ENCODE measurements at regions not wholly inside any gene's neighbourhood (a gene's known extent, or its start where the extent isn't known, plus 50 kb on each side); places are given as distances from the start of the nearest gene placed in this dataset.

DNA sequence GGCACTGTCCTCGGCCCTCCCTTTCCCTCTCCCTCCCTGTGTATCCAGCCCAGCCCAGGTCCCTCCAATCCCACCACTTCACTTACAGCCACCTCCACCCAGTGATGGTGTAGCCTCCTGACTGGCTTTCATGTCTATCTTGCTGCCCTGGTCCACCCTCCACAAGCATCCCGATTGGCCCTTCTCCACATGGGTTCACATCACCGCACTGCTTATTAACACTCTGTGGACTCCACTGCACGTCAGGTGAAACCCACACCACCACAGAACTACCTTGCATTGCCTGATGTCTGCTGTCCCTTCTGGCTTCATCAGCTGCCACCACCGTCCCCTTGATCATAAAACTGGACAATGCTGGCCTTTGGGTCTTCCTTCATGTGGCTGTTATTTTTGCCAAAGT is 220.4 kb upstream of the ARID1B start:
- Histone ChIP-seq H2AFZ (replicated peaks; ENCODE audit: low read length, poor library complexity) (no peak overlapping the region), H3K4me2 (ENCODE audit: low read depth, low read length) (no peak overlapping the region), H2BK5ac (ENCODE audit: low read depth, low read length, poor library complexity, severe bottlenecking) (no peak overlapping the region), H2AK9ac (replicated peaks; ENCODE audit: low read depth, low read length, poor library complexity) (no peak overlapping the region), H3K27me3 (ENCODE audit: control insufficient read depth, insufficient read depth, low read length) (peaks cover 11% of the 10 kb centered on the region), H3K4me1 (ENCODE audit: control insufficient read depth, insufficient read depth, low read length) (no peaks in the 10 kb centered on the region), H4K91ac (ENCODE audit: insufficient read depth, low read depth, low read length) (no peak overlapping the region), H2AK5ac (ENCODE audit: low read depth, low read length) (no peak overlapping the region), H3K56ac (ENCODE audit: extremely low read depth, insufficient read depth, low read length) (no peak overlapping the region), H2BK20ac (ENCODE audit: low read depth, low read length) (no peak overlapping the region), H3K18ac (ENCODE audit: low read depth, low read length) (no peak overlapping the region), H3K36me3 (ENCODE audit: control insufficient read depth, insufficient read depth, low read length) (no peaks in the 10 kb centered on the region), H3K9ac (ENCODE audit: low read depth, low read length) (no peak overlapping the region), H3K9me3 (ENCODE audit: control insufficient read depth, insufficient read depth, low read length) (peaks cover 5% of the 10 kb centered on the region; the same call in 1 of the 2 replicates), H2BK15ac (ENCODE audit: low read depth, low read length) (no peak overlapping the region), H3K14ac (replicated peaks; ENCODE audit: low read depth, low read length) (no peak overlapping the region), H3K4ac (ENCODE audit: low read depth, low read length) (no peak overlapping the region), H3K9me1 (ENCODE audit: insufficient read depth, low read length) (no peaks in the 10 kb centered on the region), H2BK120ac (ENCODE audit: low read depth, low read length) (no peak overlapping the region), H3K79me1 (ENCODE audit: low read depth in 1 of 2, low read length in 2 of 2) (no peaks in the 10 kb centered on the region), H3K23ac (ENCODE audit: low read depth, low read length) (no peak overlapping the region), H4K20me1 (ENCODE audit: insufficient read depth, low read length) (no peaks in the 10 kb centered on the region), H4K8ac (ENCODE audit: low read depth in 2 of 2, low read length in 2 of 2) (no peak overlapping the region), H4K5ac (ENCODE audit: low read depth, low read length) (no peak overlapping the region), H3K27ac (ENCODE audit: insufficient read depth, low read length) (no peak overlapping the region), H3K4me3 (ENCODE audit: insufficient read depth, low read depth, low read length) (no peak overlapping the region)
- TF ChIP-seq RFX5 (IDR thresholded peaks at IDR 0.05; ENCODE audit: low read depth, low read length) (no peak), RAD21 (IDR thresholded peaks at IDR 0.05; ENCODE audit: low read length) (no peak), SMC3 (IDR thresholded peaks at IDR 0.05; ENCODE audit: low read depth, low read length) (no peak), RCOR1 (IDR thresholded peaks at IDR 0.05; ENCODE audit: insufficient replicate concordance, low read length) (no peak), MAZ (IDR thresholded peaks at IDR 0.05; ENCODE audit: borderline replicate concordance, low read depth, low read length) (no peak), MXI1 (IDR thresholded peaks at IDR 0.05; ENCODE audit: borderline replicate concordance, low read depth, low read length) (no peak), CHD1 (IDR thresholded peaks at IDR 0.05; ENCODE audit: low read depth, low read length) (no peak), CEBPB (IDR thresholded peaks at IDR 0.05; ENCODE audit: low read depth, low read length) (no peak), BHLHE40 (IDR thresholded peaks at IDR 0.05; ENCODE audit: low read depth, low read length) (no peak)
- TF ChIP-seq, protein P1, sequence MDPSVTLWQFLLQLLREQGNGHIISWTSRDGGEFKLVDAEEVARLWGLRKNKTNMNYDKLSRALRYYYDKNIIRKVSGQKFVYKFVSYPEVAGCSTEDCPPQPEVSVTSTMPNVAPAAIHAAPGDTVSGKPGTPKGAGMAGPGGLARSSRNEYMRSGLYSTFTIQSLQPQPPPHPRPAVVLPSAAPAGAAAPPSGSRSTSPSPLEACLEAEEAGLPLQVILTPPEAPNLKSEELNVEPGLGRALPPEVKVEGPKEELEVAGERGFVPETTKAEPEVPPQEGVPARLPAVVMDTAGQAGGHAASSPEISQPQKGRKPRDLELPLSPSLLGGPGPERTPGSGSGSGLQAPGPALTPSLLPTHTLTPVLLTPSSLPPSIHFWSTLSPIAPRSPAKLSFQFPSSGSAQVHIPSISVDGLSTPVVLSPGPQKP (IDR thresholded peaks at IDR 0.05; ENCODE audit: borderline replicate concordance, low read depth, low read length) = no peak
- TF ChIP-seq, protein P2, sequence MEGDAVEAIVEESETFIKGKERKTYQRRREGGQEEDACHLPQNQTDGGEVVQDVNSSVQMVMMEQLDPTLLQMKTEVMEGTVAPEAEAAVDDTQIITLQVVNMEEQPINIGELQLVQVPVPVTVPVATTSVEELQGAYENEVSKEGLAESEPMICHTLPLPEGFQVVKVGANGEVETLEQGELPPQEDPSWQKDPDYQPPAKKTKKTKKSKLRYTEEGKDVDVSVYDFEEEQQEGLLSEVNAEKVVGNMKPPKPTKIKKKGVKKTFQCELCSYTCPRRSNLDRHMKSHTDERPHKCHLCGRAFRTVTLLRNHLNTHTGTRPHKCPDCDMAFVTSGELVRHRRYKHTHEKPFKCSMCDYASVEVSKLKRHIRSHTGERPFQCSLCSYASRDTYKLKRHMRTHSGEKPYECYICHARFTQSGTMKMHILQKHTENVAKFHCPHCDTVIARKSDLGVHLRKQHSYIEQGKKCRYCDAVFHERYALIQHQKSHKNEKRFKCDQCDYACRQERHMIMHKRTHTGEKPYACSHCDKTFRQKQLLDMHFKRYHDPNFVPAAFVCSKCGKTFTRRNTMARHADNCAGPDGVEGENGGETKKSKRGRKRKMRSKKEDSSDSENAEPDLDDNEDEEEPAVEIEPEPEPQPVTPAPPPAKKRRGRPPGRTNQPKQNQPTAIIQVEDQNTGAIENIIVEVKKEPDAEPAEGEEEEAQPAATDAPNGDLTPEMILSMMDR (conservative IDR thresholded peaks at IDR 0.05; ENCODE audit: low read depth, low read length) = no peak
- WGBS, 2 experiments (ENCODE audit: extremely low coverage in 2 of 2, insufficient read length in 1 of 2) = 62% methylated on average over 5 of the region's 5 CpGs; no CpG with 5 or more reads in 1 of the 2 experiments
- ATAC-seq (ENCODE audit: low read depth) = no peak
- in situ Hi-C loops (cut with MboI; ENCODE audit: low sequenced_read_pairs) (loop anchor here (25.0 kb wide), 2 partner anchors 205 to 1220 kb away; no protein-coding TSS in a partner anchor), intact Hi-C loops (cut with micrococcal nuclease) (no loop called here), dilution Hi-C loops (cut with HindIII; ENCODE audit: low sequenced_read_pairs, unreplicated experiment) (no loop called here)
- CTCF ChIA-PET = no interaction called here
- POLR2A ChIA-PET (ENCODE audit: unreplicated experiment) = no interaction called here
- BruUV-seq (replicated peaks) = no TSS peak
- DNase-seq = no peak
